Suprapubic skin (tissue), 4 donors: ENCODE measurements at regions not wholly inside any gene's neighbourhood (a gene's known extent, or its start where the extent isn't known, plus 50 kb on each side); places are given as distances from the start of the nearest gene placed in this dataset.

Experiments
- DNase-seq, 2 donors: peaks; one replicate each; pipeline ENCODE4 v3.0.0-alpha.2; 2019; ENCODE audit warnings: low spot score in 2 of 2
- H3K27ac ChIP-seq: fragments of 200-600 bp; sonication (generic); one replicate; pipeline ENCODE4 v1.5.1; 2019
- H3K27me3 ChIP-seq: fragments of 200-600 bp; sonication (generic); one replicate; pipeline ENCODE4 v1.5.1; 2019
- H3K36me3 ChIP-seq: fragments of 200-600 bp; sonication (generic); one replicate; pipeline ENCODE4 v1.5.1; 2019
- H3K4me1 ChIP-seq: fragments of 200-600 bp; sonication (generic); one replicate; pipeline ENCODE4 v1.5.1; 2019
- H3K4me3 ChIP-seq: fragments of 200-600 bp; sonication (generic); one replicate; pipeline ENCODE4 v1.5.1; 2019; ENCODE audit warnings: mild to moderate bottlenecking
- H3K9me3 ChIP-seq: fragments of 200-600 bp; sonication (generic); one replicate; pipeline ENCODE4 v1.5.1; 2019
- EP300 ChIP-seq: sonication (generic); formaldehyde crosslinking; IDR thresholded peaks from one replicate; pipeline ENCODE4 v1.6.1; 2017; ENCODE audit warnings: antibody characterized with exemption
- POLR2A ChIP-seq, 2 donors: fragments of 450-650 bp; IDR thresholded peaks; one replicate each; pipeline ENCODE4 v1.6.1; 2017; ENCODE audit warnings: antibody characterized with exemption in 2 of 2, mild to moderate bottlenecking in 2 of 2, moderate library complexity in 2 of 2
- POLR2AphosphoS5 ChIP-seq, 3 donors: sonication (generic); formaldehyde crosslinking; IDR thresholded peaks; one replicate each; pipeline ENCODE4 v1.6.1; 2017; ENCODE audit warnings: antibody characterized with exemption in 3 of 3
- WGBS: methylation state at CpG from one replicate; pipeline ENCODE4 v1.1.5; 2018; 5-methylcytosine and 5-hydroxymethylcytosine counted together
- TF ChIP-seq, protein P1 (sequence below), 2 donors: fragments of 200-600 bp in 1 of 2; fragments of 450-650 bp in 1 of 2; sonication (generic) in 1 of 2; IDR thresholded peaks; one replicate each; pipeline ENCODE4 v1.5.1; 2016 to 2019; ENCODE audit warnings: antibody characterized with exemption in 2 of 2, mild to moderate bottlenecking in 1 of 2, moderate library complexity in 1 of 2

DNA sequence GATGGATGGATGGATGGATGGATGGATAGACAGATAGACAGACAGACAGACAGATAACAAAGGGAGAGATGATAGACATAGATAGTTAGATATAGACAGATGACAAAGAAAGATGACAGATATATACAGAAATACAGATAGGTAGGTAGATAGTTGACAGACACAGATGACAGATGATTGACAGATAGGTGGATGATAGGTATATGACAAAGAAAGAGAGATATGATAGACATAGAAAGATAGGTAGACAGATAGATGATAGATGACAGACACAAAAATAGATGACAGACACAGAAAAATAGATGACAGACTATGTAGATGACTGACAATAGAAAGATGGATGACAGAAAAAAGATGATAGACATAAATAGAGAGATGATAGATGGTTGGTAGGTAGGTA, 200.0 kb upstream of the TAS2R1 start:
- no peak for DNase-seq
- no peak overlapping the region for H3K4me3 ChIP-seq
- TF ChIP-seq POLR2A (IDR thresholded peaks at IDR 0.05) (no peak), EP300 (no peak), POLR2AphosphoS5 (IDR thresholded peaks at IDR 0.05) (no peak)
- TF ChIP-seq, protein P1, sequence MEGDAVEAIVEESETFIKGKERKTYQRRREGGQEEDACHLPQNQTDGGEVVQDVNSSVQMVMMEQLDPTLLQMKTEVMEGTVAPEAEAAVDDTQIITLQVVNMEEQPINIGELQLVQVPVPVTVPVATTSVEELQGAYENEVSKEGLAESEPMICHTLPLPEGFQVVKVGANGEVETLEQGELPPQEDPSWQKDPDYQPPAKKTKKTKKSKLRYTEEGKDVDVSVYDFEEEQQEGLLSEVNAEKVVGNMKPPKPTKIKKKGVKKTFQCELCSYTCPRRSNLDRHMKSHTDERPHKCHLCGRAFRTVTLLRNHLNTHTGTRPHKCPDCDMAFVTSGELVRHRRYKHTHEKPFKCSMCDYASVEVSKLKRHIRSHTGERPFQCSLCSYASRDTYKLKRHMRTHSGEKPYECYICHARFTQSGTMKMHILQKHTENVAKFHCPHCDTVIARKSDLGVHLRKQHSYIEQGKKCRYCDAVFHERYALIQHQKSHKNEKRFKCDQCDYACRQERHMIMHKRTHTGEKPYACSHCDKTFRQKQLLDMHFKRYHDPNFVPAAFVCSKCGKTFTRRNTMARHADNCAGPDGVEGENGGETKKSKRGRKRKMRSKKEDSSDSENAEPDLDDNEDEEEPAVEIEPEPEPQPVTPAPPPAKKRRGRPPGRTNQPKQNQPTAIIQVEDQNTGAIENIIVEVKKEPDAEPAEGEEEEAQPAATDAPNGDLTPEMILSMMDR (IDR thresholded peaks at IDR 0.05): no peak
- H3K4me1 ChIP-seq: no peaks in the 10 kb centered on the region
- no peak overlapping the region for H3K27ac ChIP-seq
- H3K9me3 ChIP-seq: no peaks in the 10 kb centered on the region
- H3K36me3 ChIP-seq: no peaks in the 10 kb centered on the region
- no peaks in the 10 kb centered on the region for H3K27me3 ChIP-seq

DNA sequence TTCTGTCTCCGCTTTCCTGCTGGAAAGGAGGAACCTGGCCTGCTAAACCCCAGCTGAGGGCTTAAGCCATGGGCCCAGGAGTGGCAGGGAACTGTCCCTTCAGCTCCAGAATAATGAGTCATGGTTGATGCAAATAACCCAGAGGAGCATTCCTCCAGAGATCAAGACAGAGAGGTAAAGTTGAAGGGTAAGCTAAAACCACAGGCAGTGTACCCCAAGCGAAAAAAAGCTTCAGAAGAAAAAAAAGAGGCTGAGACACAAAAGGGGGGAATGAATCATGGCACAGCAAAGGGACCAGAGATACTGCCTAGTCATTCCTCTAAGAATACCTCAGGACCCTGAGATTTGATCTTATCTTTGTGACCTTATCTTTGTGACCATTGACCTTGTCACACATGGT, 199.5 kb upstream of the TAS2R1 start:
- no peaks in the 10 kb centered on the region for H3K27me3 ChIP-seq
- H3K4me3 ChIP-seq: no peak overlapping the region
- no peak for TF ChIP-seq EP300
- 84% methylated on average over 2 of the region's 2 CpGs for WGBS
- no peaks in the 10 kb centered on the region for H3K4me1 ChIP-seq
- H3K9me3 ChIP-seq: no peaks in the 10 kb centered on the region
- DNase-seq: no peak
- H3K36me3 ChIP-seq: no peaks in the 10 kb centered on the region
- no peak overlapping the region for H3K27ac ChIP-seq

DNA sequence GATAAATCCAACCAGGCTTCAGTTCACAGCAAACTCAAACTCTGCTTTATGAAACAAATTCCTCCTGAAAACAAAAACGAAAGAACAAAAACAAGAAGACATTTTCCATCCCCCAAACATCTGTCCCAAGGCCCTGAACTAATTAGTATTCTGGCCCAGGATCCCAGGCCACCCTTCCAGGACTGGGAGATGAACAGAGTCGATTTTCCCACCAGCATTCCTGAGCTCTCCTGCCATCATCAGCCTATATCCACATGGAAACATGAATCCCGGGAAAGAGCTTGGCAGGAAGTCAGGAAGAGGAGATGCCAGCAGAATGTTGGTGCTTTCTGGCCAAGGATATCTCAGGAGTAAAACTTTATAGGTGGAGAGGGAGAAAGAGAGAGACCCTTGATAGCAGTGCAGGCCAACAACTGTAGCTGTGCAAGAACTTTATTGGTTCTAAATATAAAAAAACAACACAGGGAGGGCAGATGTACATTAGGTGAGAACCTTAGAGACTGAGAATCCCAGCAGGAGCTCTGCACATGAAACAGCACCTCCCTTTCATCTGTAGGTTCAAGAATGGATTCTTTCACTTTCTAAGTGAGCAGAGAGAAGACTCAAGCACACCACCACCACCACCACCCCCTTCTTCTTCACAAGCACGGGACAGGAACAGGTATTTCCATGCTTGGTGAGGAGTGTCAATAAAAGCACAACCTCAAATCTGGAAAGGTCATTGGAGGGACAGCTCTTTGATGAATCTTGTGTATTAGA, 190.7 kb upstream of the TAS2R1 start:
- no peak for TF ChIP-seq POLR2AphosphoS5 (IDR thresholded peaks at IDR 0.05)
- TF ChIP-seq, protein P1 (IDR thresholded peaks at IDR 0.05): no peak
- no peak for TF ChIP-seq POLR2A (IDR thresholded peaks at IDR 0.05)
- TF ChIP-seq EP300: no peak
- no peaks in the 10 kb centered on the region for H3K36me3 ChIP-seq
- no peak overlapping the region for H3K27ac ChIP-seq
- no peak overlapping the region for H3K4me3 ChIP-seq
- H3K4me1 ChIP-seq: no peaks in the 10 kb centered on the region
- DNase-seq: no peak
- no peaks in the 10 kb centered on the region for H3K9me3 ChIP-seq
- no peaks in the 10 kb centered on the region for H3K27me3 ChIP-seq
- WGBS: 31% methylated on average over 4 of the region's 4 CpGs

DNA sequence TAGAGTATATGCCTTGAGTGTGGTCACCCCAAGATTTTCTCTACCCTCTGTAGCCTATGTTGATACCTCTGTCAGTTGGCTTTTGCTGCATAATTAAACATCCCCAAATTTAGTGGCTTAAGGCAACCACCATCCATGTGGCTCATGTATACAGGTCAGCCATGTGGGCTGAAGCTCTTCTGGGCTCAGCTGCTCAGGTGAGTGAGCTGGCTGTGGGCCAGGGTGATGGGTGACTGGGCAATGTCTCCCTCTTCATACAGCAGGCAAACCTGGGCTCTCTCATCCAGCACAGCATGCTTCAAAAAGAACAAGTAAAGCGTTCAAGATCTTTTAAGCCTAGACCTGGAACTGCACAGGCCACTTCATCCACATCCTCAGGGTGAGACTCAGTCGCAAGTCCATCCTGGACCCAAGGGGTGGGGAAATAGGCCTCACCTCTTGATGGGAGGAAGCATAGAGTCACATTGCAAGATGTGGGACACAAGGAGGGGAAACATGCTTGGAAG, 188.2 kb upstream of the TAS2R1 start:
- Histone ChIP-seq H3K27ac (no peak overlapping the region), H3K36me3 (no peaks in the 10 kb centered on the region), H3K27me3 (no peaks in the 10 kb centered on the region), H3K4me3 (no peak overlapping the region), H3K4me1 (no peaks in the 10 kb centered on the region), H3K9me3 (no peaks in the 10 kb centered on the region)
- TF ChIP-seq POLR2A (IDR thresholded peaks at IDR 0.05): no peak
- no peak for TF ChIP-seq EP300
- TF ChIP-seq, protein P1 (IDR thresholded peaks at IDR 0.05): no peak
- no peak for TF ChIP-seq POLR2AphosphoS5 (IDR thresholded peaks at IDR 0.05)
- 92% methylated on average over 2 of the region's 2 CpGs for WGBS
- no peak for DNase-seq

DNA sequence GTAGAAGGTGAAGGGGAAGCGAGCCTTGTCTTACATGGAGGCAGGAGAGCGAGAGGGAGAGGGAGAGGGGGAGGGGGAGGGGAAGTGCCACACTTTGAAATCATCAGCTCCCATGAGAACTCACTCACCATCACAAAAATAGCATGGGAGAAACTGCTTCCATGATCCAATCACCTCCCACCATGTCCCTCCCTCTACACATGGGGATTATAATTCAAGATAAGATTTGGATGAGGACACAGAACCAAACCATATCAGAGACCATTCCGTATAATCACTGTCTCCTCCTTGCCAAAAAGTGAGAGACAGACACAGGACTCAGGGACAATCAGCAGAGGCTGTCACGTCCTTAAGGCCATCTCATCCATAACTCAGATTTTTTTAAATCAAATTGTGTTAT, 187.7 kb upstream of the TAS2R1 start:
- no peak for DNase-seq
- no peak overlapping the region for H3K27ac ChIP-seq
- no peaks in the 10 kb centered on the region for H3K4me1 ChIP-seq
- no peaks in the 10 kb centered on the region for H3K36me3 ChIP-seq
- no peaks in the 10 kb centered on the region for H3K9me3 ChIP-seq
- no peaks in the 10 kb centered on the region for H3K27me3 ChIP-seq
- TF ChIP-seq, protein P1 (IDR thresholded peaks at IDR 0.05): no peak
- TF ChIP-seq POLR2A (IDR thresholded peaks at IDR 0.05) (no peak), POLR2AphosphoS5 (IDR thresholded peaks at IDR 0.05) (no peak), EP300 (no peak)
- WGBS: 65% methylated on average over 4 of the region's 4 CpGs
- no peak overlapping the region for H3K4me3 ChIP-seq
